NCI-H1105 treated with DMSO at 0.1 percent for 48 hours (cell line): ENCODE measurements at regions not wholly inside any gene's neighbourhood (a gene's known extent, or its start where the extent isn't known, plus 50 kb on each side); places are given as distances from the start of the nearest gene placed in this dataset.

Experiments used
- DNase-seq: peaks from one replicate; lab custom pipeline; 2025; lab: John Stamatoyannopoulos, UW

- DNase-seq = no peak
Measured at GRCh38 chr9:32306006-32306405, 78.4 kb upstream of the ACO1 start.

- DNase-seq = no peak
Measured at GRCh38 chr9:32319312-32319929, 65.0 kb upstream of the ACO1 start.

DNA sequence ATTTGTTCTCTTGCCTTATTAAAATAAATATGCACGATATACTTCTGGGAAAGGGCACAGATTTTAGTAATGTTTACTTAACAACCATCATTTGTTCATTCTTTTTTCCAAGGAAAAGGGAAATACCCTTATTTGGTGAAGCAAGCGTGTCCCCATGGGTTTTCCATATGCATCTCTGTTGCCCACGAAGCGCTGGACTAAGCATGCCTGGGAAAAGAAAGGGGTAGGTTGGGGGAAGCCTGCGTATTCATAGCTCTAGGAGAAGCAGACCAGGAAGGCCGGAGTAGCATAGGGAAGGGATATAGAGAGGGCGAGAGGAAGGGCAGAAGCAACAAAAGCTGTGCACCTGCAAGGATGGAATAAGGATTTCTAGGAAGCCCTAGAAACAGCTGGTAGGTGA lies 61.8 kb upstream of the ACO1 start:
- no peak for DNase-seq

DNA sequence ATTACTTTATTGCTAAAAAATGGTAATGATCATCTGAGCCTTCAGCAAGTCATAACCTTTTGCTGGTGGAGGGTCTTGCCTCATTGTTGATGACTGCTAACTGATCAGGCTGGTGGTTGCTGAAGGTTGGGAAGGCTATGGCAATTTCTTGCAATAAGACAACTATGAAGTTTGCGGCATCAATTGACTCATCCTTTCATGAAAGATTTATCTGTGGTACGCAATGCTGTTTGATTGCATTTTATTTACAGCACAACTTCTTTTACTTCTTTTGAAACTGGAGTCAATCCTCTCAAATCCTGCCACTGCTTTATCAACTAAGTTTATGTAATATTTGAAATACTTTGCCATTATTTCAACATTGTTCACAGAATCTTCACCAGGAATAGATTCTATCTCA lies 58.3 kb upstream of the ACO1 start:
- DNase-seq = no peak

GRCh38 chr9:32331240-32331639 lies 53.2 kb upstream of the ACO1 start:
- no peak for DNase-seq

DNA sequence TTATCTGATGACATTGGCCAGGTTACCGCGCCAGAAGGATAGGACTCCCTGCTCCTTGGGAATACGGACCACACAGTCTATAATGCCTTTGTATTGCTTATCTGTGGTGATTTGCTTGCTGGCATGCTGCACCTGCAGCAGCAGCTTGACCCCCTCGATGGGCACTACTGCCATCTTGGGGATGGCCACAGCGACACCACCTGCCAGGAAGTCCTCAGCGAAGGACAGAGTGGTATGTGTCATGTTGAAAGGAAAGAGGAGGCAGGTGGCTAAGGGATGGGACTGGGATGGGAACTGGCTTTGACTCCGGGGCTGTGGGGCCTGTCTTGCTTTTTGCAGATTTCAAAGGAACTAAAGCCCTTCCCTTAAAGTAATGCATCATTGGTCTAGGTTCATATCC lies 50.3 kb upstream of the ACO1 start:
- no peak for DNase-seq
